SK-N-SH treated with all-trans-retinoic acid at 6 μM for 48 hours (cell line): ENCODE measurements at regions not wholly inside any gene's neighbourhood (a gene's known extent, or its start where the extent isn't known, plus 50 kb on each side); places are given as distances from the start of the nearest gene placed in this dataset.

ENCODE experiments used
- ATAC-seq: fragments of 200-7000 bp; cut with Tn5 transposase; 3 replicates; pipeline ENCODE4 v1.9.1; 2020; ENCODE audit warnings: mild to moderate bottlenecking, moderate library complexity
- ARNTL ChIP-seq: fragments of 450-650 bp; formaldehyde crosslinking; IDR thresholded peaks from 2 replicates; pipeline ENCODE4 v1.5.0; 2020; ENCODE audit warnings: low read depth, mild to moderate bottlenecking, moderate library complexity, borderline replicate concordance
- BACH2 ChIP-seq: fragments of 250-450 bp; sonication (Bioruptor Pico); IDR thresholded peaks from 2 replicates; pipeline ENCODE4 v1.9.0; 2021; ENCODE audit warnings: mild to moderate bottlenecking, borderline replicate concordance
- CSDC2 ChIP-seq: fragments of 250-450 bp; sonication (Bioruptor Pico); IDR thresholded peaks from 2 replicates; pipeline ENCODE4 v1.5.0; 2020; ENCODE audit warnings: mild to moderate bottlenecking, moderate library complexity
- ESRRG ChIP-seq: fragments of 250-450 bp; sonication (Bioruptor Pico); IDR thresholded peaks from 2 replicates; pipeline ENCODE4 v1.6.1; 2021; ENCODE audit warnings: mild to moderate bottlenecking
- GLIS3 ChIP-seq: fragments of 250-450 bp; sonication (Bioruptor Pico); IDR thresholded peaks from 2 replicates; pipeline ENCODE4 v1.5.0; 2020; ENCODE audit warnings: mild to moderate bottlenecking, moderate library complexity
- ISL1 ChIP-seq: fragments of 250-450 bp; sonication (Bioruptor Pico); IDR thresholded peaks from 2 replicates; pipeline ENCODE4 v2.1.2; 2022; ENCODE audit warnings: mild to moderate bottlenecking, moderate library complexity
- OSR1 ChIP-seq: fragments of 250-450 bp; sonication (Bioruptor Pico); IDR thresholded peaks from 2 replicates; pipeline ENCODE4 v1.8.0; 2022; ENCODE audit warnings: moderate library complexity, mild to moderate bottlenecking, inconsistent platforms
- PPARA ChIP-seq: fragments of 250-450 bp; sonication (Bioruptor Pico); IDR thresholded peaks from 2 replicates; pipeline ENCODE4 v1.5.0; 2020; ENCODE audit warnings: mild to moderate bottlenecking, borderline replicate concordance
- RARB ChIP-seq: fragments of 250-450 bp; sonication (Bioruptor Pico); IDR thresholded peaks from 2 replicates; pipeline ENCODE4 v1.8.0; 2021; ENCODE audit warnings: mild to moderate bottlenecking, moderate library complexity
- SNAI2 ChIP-seq: fragments of 250-450 bp; sonication (Bioruptor Pico); IDR thresholded peaks from 2 replicates; pipeline ENCODE4 v1.5.0; 2020; ENCODE audit warnings: mild to moderate bottlenecking, moderate library complexity
- TCF4 ChIP-seq: fragments of 250-450 bp; sonication (Bioruptor Pico); IDR thresholded peaks from 2 replicates; pipeline ENCODE4 v1.8.0; 2021; ENCODE audit warnings: mild to moderate bottlenecking, moderate library complexity, borderline replicate concordance
- TOX ChIP-seq: fragments of 250-450 bp; sonication (Bioruptor Pico); IDR thresholded peaks from 2 replicates; pipeline ENCODE4 v1.8.0; 2021; ENCODE audit warnings: mild to moderate bottlenecking, moderate library complexity, borderline replicate concordance
- ZC3H10 ChIP-seq: fragments of 250-450 bp; sonication (Bioruptor Pico); IDR thresholded peaks from 2 replicates; pipeline ENCODE4 v1.5.1; 2021; ENCODE audit warnings: mild to moderate bottlenecking, moderate library complexity
- ZFP3 ChIP-seq: fragments of 250-450 bp; sonication (Bioruptor Pico); IDR thresholded peaks from 2 replicates; pipeline ENCODE4 v1.5.0; 2020; ENCODE audit warnings: mild to moderate bottlenecking, moderate library complexity
- ZFP30 ChIP-seq: fragments of 450-650 bp; formaldehyde crosslinking; IDR thresholded peaks from 2 replicates; pipeline ENCODE4 v1.5.0; 2022; ENCODE audit warnings: mild to moderate bottlenecking, moderate library complexity
- ZNF565 ChIP-seq: fragments of 450-650 bp; formaldehyde crosslinking; conservative IDR thresholded peaks from 2 replicates; pipeline ENCODE4 v1.5.0; 2020; ENCODE audit warnings: low read depth, mild to moderate bottlenecking, moderate library complexity
- TF ChIP-seq, protein P1 (sequence below): fragments of 250-450 bp; sonication (Bioruptor Pico); IDR thresholded peaks from 2 replicates; pipeline ENCODE4 v1.8.0; 2020; ENCODE audit warnings: mild to moderate bottlenecking, moderate library complexity, borderline replicate concordance
- TF ChIP-seq, protein P2 (sequence below): fragments of 250-450 bp; sonication (Bioruptor Pico); IDR thresholded peaks from 2 replicates; pipeline ENCODE4 v1.5.1; 2021; ENCODE audit warnings: mild to moderate bottlenecking, moderate library complexity
- TF ChIP-seq, protein P3 (sequence below): fragments of 250-450 bp; sonication (Bioruptor Pico); IDR thresholded peaks from 2 replicates; pipeline ENCODE4 v1.8.0; 2021; ENCODE audit warnings: low read depth, mild to moderate bottlenecking, moderate library complexity, borderline replicate concordance
- TF ChIP-seq, protein P4 (sequence below): fragments of 250-450 bp; sonication (Bioruptor Pico); IDR thresholded peaks from 2 replicates; pipeline ENCODE4 v1.5.0; 2020; ENCODE audit warnings: mild to moderate bottlenecking, moderate library complexity

DNA sequence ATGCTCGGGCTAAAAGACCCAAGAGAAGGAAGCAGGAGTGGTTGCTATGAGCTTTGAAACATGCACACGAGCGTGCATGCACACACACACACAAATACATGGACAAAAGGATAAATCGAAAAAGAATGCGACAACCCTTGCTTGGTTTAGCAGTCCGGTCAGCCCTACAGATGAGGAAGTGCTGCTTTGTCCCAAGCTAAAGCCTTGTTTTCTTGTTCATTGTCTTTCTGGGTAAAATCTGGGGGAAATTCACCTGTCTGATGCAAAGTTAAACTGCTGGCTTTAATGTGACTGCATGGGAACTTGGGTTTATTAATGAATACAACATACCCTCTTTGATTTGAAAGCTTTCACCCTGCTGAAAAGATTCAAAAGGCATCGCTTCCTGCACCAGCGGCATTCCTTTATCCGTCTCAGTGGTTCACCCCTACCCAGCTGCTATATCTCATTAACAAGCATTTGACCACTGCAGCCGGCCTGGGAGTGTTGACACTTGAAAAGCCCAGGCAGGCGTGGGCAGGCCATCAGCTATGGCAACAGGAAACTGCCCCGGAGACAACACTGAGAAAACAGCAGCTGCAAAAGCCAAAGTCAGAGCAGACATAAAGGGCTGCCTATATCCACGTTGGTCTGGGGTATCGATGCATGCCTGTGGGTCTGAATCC is 301.7 kb downstream of the NDFIP2 start (continued):
- TF ChIP-seq, protein P1, sequence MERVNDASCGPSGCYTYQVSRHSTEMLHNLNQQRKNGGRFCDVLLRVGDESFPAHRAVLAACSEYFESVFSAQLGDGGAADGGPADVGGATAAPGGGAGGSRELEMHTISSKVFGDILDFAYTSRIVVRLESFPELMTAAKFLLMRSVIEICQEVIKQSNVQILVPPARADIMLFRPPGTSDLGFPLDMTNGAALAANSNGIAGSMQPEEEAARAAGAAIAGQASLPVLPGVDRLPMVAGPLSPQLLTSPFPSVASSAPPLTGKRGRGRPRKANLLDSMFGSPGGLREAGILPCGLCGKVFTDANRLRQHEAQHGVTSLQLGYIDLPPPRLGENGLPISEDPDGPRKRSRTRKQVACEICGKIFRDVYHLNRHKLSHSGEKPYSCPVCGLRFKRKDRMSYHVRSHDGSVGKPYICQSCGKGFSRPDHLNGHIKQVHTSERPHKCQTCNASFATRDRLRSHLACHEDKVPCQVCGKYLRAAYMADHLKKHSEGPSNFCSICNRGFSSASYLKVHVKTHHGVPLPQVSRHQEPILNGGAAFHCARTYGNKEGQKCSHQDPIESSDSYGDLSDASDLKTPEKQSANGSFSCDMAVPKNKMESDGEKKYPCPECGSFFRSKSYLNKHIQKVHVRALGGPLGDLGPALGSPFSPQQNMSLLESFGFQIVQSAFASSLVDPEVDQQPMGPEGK (CRISPR knock-in tag), result no peak
- TF ChIP-seq OSR1 (no peak), SNAI2 (CRISPR knock-in tag) (no peak), ZFP30 (no peak), CSDC2 (CRISPR knock-in tag) (no peak), GLIS3 (CRISPR knock-in tag) (no peak), ARNTL (CRISPR knock-in tag) (no peak)
- TF ChIP-seq, protein P2, sequence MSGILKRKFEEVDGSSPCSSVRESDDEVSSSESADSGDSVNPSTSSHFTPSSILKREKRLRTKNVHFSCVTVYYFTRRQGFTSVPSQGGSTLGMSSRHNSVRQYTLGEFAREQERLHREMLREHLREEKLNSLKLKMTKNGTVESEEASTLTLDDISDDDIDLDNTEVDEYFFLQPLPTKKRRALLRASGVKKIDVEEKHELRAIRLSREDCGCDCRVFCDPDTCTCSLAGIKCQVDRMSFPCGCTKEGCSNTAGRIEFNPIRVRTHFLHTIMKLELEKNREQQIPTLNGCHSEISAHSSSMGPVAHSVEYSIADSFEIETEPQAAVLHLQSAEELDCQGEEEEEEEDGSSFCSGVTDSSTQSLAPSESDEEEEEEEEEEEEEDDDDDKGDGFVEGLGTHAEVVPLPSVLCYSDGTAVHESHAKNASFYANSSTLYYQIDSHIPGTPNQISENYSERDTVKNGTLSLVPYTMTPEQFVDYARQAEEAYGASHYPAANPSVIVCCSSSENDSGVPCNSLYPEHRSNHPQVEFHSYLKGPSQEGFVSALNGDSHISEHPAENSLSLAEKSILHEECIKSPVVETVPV (CRISPR knock-in tag), result no peak

DNA sequence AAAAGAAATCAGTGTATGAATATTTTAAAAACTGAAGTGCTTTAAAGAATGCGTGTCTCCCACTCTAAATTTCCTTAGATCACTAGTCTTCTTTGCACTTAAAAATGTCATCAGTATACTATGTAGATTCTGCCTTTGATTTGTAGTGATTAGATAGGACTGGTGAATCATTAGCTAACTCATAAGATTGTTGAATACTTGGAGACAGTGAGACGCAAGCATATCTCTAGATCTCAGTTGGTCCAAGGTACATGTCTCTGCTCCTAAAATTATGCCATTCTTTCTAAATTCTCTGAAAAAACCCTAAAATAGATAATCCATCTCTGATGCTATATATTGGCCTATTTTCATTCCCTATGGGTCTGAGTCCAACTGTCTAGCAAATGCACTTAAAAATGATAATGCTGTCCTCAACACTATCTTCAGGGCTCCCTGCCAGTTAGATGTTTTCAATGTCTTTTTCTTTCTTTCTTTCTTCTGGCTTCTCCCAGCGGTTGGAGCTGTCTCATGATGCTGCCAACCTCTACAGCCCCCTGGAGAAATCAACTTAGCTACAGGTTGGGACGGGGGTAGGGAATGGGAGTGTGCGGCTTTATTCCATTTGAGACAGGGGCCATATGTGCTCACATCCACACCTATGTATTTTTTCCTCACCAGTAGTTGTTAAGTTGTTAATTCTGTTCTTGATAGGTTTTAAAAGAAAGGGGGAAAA is 301.0 kb downstream of the NDFIP2 start:
- ATAC-seq, result peak; percentile 78
- no peak for TF ChIP-seq BACH2
- TF ChIP-seq, protein P1 (CRISPR knock-in tag), result no peak
- TF ChIP-seq TOX (CRISPR knock-in tag), result peak; percentile 18; the same call in 1 of the 2 replicates
- no peak for TF ChIP-seq ZC3H10 (CRISPR knock-in tag)
- no peak for TF ChIP-seq SNAI2 (CRISPR knock-in tag)
- no peak for TF ChIP-seq ZFP3 (CRISPR knock-in tag)
- no peak for TF ChIP-seq OSR1
- TF ChIP-seq ISL1 (CRISPR knock-in tag), result peak; percentile 94
- TF ChIP-seq RARB (CRISPR knock-in tag), result no peak
- TF ChIP-seq, protein P2 (CRISPR knock-in tag), result no peak

DNA sequence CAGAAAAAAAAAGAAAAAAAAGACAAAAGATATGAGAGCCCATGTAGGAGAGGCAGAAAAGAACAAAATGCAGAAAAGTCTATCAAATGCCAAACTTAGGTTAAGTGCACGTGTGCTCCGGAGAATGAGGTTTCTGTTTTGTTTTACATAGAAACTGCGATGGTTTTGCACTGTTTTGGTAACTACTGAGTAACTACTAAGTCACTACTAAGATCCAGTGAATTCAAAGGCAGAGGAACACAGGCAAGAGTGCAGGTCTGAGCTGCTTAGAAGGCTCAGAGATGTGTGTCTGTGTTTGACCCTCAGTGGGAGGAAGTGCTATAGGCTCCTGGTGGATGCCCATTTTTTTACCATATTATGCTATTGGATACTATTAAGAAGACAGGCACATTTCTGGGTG is 299.3 kb downstream of the NDFIP2 start:
- ATAC-seq, result peak; percentile 46
- TF ChIP-seq, protein P3, sequence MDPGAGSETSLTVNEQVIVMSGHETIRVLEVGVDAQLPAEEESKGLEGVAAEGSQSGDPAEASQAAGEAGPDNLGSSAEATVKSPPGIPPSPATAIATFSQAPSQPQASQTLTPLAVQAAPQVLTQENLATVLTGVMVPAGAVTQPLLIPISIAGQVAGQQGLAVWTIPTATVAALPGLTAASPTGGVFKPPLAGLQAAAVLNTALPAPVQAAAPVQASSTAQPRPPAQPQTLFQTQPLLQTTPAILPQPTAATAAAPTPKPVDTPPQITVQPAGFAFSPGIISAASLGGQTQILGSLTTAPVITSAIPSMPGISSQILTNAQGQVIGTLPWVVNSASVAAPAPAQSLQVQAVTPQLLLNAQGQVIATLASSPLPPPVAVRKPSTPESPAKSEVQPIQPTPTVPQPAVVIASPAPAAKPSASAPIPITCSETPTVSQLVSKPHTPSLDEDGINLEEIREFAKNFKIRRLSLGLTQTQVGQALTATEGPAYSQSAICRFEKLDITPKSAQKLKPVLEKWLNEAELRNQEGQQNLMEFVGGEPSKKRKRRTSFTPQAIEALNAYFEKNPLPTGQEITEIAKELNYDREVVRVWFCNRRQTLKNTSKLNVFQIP (CRISPR knock-in tag), result no peak
- TF ChIP-seq ZNF565 (CRISPR knock-in tag), result no peak
- TF ChIP-seq ESRRG (CRISPR knock-in tag), result no peak
- TF ChIP-seq CSDC2 (CRISPR knock-in tag), result no peak
- TF ChIP-seq, protein P1 (CRISPR knock-in tag), result no peak
- TF ChIP-seq, protein P4, sequence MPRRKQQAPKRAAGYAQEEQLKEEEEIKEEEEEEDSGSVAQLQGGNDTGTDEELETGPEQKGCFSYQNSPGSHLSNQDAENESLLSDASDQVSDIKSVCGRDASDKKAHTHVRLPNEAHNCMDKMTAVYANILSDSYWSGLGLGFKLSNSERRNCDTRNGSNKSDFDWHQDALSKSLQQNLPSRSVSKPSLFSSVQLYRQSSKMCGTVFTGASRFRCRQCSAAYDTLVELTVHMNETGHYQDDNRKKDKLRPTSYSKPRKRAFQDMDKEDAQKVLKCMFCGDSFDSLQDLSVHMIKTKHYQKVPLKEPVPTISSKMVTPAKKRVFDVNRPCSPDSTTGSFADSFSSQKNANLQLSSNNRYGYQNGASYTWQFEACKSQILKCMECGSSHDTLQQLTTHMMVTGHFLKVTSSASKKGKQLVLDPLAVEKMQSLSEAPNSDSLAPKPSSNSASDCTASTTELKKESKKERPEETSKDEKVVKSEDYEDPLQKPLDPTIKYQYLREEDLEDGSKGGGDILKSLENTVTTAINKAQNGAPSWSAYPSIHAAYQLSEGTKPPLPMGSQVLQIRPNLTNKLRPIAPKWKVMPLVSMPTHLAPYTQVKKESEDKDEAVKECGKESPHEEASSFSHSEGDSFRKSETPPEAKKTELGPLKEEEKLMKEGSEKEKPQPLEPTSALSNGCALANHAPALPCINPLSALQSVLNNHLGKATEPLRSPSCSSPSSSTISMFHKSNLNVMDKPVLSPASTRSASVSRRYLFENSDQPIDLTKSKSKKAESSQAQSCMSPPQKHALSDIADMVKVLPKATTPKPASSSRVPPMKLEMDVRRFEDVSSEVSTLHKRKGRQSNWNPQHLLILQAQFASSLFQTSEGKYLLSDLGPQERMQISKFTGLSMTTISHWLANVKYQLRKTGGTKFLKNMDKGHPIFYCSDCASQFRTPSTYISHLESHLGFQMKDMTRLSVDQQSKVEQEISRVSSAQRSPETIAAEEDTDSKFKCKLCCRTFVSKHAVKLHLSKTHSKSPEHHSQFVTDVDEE (CRISPR knock-in tag), result no peak
- no peak for TF ChIP-seq ZFP30
- no peak for TF ChIP-seq ISL1 (CRISPR knock-in tag)
- TF ChIP-seq GLIS3 (CRISPR knock-in tag), result no peak
- TF ChIP-seq TCF4 (CRISPR knock-in tag), result no peak
- TF ChIP-seq TOX (CRISPR knock-in tag), result no peak
- TF ChIP-seq PPARA (CRISPR knock-in tag), result no peak
- TF ChIP-seq SNAI2 (CRISPR knock-in tag), result no peak
- TF ChIP-seq BACH2, result no peak
- TF ChIP-seq ARNTL (CRISPR knock-in tag), result no peak
- TF ChIP-seq, protein P2 (CRISPR knock-in tag), result no peak
- TF ChIP-seq ZC3H10 (CRISPR knock-in tag), result no peak
